ENCODE measurements at regions not wholly inside any gene's neighbourhood (a gene's known extent, or its start where the extent isn't known, plus 50 kb on each side); places are given as distances from the start of the nearest gene placed in this dataset.
A peak's percentile ranks its signal among the peaks of the same experiment; 100 is the strongest.
"Not testable (repeated sequence)": the region's sequence is repeated elsewhere in the genome, so short reads cannot be mapped to it uniquely, and the experiment has no call there.

GRCh38 chr6:154602296-154602695 lies 91.8 kb upstream of the CNKSR3 start:
- no peak for DNase-seq

- no peak for DNase-seq
Observed at GRCh38 chr6:154602708-154603107, 92.2 kb upstream of the CNKSR3 start.

GRCh38 chr6:154604119-154604518 lies 93.6 kb upstream of the CNKSR3 start:
- DNase-seq, result no peak

GRCh38 chr6:154605178-154605881 lies 94.8 kb upstream of the CNKSR3 start:
- DNase-seq, result peak; percentile 6

- no peak for DNase-seq
Observed at GRCh38 chr6:154605882-154606370, 95.4 kb upstream of the CNKSR3 start.

GRCh38 chr6:154606457-154606856 lies 96.0 kb upstream of the CNKSR3 start:
- peak; percentile 57 for DNase-seq

GRCh38 chr6:154606860-154607259 lies 96.4 kb upstream of the CNKSR3 start:
- no peak for DNase-seq

- DNase-seq, result no peak
Observed at GRCh38 chr6:154611241-154611640, 100.8 kb upstream of the CNKSR3 start.

- no peak for DNase-seq
Observed at GRCh38 chr6:154611847-154612246, 101.4 kb upstream of the CNKSR3 start.

- DNase-seq, result no peak
Observed at GRCh38 chr6:154613137-154613676, 102.7 kb upstream of the CNKSR3 start.

- DNase-seq, result no peak
Observed at GRCh38 chr6:154614101-154614500, 103.6 kb upstream of the CNKSR3 start.

- DNase-seq, result no peak
Observed at GRCh38 chr6:154614641-154615040, 104.2 kb upstream of the CNKSR3 start.

GRCh38 chr6:154615483-154616025 lies 105.1 kb upstream of the CNKSR3 start:
- DNase-seq, result no peak

- no peak for DNase-seq
Observed at GRCh38 chr6:154617175-154617574, 106.7 kb upstream of the CNKSR3 start.

- DNase-seq, result no peak
Observed at GRCh38 chr6:154619146-154619545, 108.7 kb upstream of the CNKSR3 start.

GRCh38 chr6:154621686-154622085 lies 111.2 kb upstream of the CNKSR3 start:
- DNase-seq, result no peak

- DNase-seq, result no peak
Observed at GRCh38 chr6:154622618-154623336, 110.4 kb upstream of the SCAF8 start.

GRCh38 chr6:154623391-154623790 lies 109.8 kb upstream of the SCAF8 start:
- DNase-seq, result no peak

GRCh38 chr6:154624038-154624599 lies 109.1 kb upstream of the SCAF8 start:
- DNase-seq, result no peak

- DNase-seq, result not testable (repeated sequence)
Observed at GRCh38 chr6:154624727-154625126, 108.5 kb upstream of the SCAF8 start.

GRCh38 chr6:154625721-154626120 lies 107.5 kb upstream of the SCAF8 start:
- DNase-seq, result no peak

GRCh38 chr6:154629127-154629526 lies 104.1 kb upstream of the SCAF8 start:
- DNase-seq, result no peak

GRCh38 chr6:154632119-154632518 lies 101.1 kb upstream of the SCAF8 start:
- no peak for DNase-seq
